Adrenal gland (tissue), 9 donors: ENCODE measurements at regions not wholly inside any gene's neighbourhood (a gene's known extent, or its start where the extent isn't known, plus 50 kb on each side); places are given as distances from the start of the nearest gene placed in this dataset.

Experiments
- DNase-seq, 7 donors: peaks; one replicate each; pipeline ENCODE4 v3.0.0-alpha.2; 2019 to 2020
- H3K27ac ChIP-seq, 5 donors: fragments of 200-600 bp; sonication (generic) in 4 of 5; 1 replicate in 3 of 5; 2 replicates in 2 of 5; pipeline versions ENCODE4 v1.5.1 to v1.8.0; 2016 to 2020; ENCODE audit warnings: mild to moderate bottlenecking in 1 of 5
- H3K27me3 ChIP-seq: fragments of 200-600 bp; 2 replicates; pipeline ENCODE4 v1.8.0; 2021
- H3K36me3 ChIP-seq, 2 donors: fragments of 200-600 bp; replicated peaks in 1 of 2; 1 replicate in 1 of 2; 2 replicates in 1 of 2; pipeline versions ENCODE4 v1.5.1 to v1.8.0; 2018 to 2022
- H3K4me1 ChIP-seq, 2 donors: fragments of 200-600 bp; replicated peaks in 1 of 2; 1 replicate in 1 of 2; 2 replicates in 1 of 2; pipeline versions ENCODE4 v1.5.1 to v1.8.0; 2018 to 2021
- H3K4me3 ChIP-seq, 4 donors: fragments of 200-600 bp; sonication (generic) in 3 of 4; one replicate each; pipeline ENCODE4 v1.5.1; 2016 to 2018
- H3K9me3 ChIP-seq, 3 donors: fragments of 200-600 bp; sonication (generic) in 1 of 3; replicated peaks in 1 of 3; 1 replicate in 2 of 3; 2 replicates in 1 of 3; pipeline versions ENCODE4 v1.5.1 to v1.8.0; 2016 to 2021
- POLR2A ChIP-seq, 2 donors: fragments of 450-650 bp; IDR thresholded peaks; one replicate each; pipeline ENCODE4 v1.6.1; 2017; ENCODE audit warnings: antibody characterized with exemption in 2 of 2, mild to moderate bottlenecking in 2 of 2, moderate library complexity in 1 of 2
- whole genome bisulfite sequencing, 4 donors: extraction: QIAGEN DNeasy Blood & Tissue Kit in 2 of 4; methylation state at CpG; one replicate each; pipeline versions ENCODE4 v1.1.5 to v1.1.7; 2013 to 2017; 5-methylcytosine and 5-hydroxymethylcytosine counted together
- intact Hi-C, 2 donors: fragments of 100-400 bp; cut with DNase I; formaldehyde crosslinking; loops; one replicate each; pipeline versions ENCODE4 v1.14.1 to v1.15.0; 2022 to 2023
- TF ChIP-seq, protein P1 (sequence below), 6 experiments: fragments of 450-650 bp in 4 of 6; fragments of 200-600 bp in 2 of 6; sonication (generic) in 1 of 6; IDR thresholded peaks; 1 replicate in 5 of 6; 2 replicates in 1 of 6; pipeline versions ENCODE4 v1.5.1 to v1.8.0; 2016 to 2021; ENCODE audit warnings: antibody characterized with exemption in 6 of 6, mild to moderate bottlenecking in 2 of 6, moderate library complexity in 1 of 6
- donor health status: healthy with polysubstance abuse.
- donor health status: Bipolar disorder and iron deficiency.
- donor health status: DM: yes; HTN: yes; CAD: no.
- donor health status: DM: no; HTN: no; CAD: no.
- donor health status: DM: no; HTN: no; CAD: no.

DNA sequence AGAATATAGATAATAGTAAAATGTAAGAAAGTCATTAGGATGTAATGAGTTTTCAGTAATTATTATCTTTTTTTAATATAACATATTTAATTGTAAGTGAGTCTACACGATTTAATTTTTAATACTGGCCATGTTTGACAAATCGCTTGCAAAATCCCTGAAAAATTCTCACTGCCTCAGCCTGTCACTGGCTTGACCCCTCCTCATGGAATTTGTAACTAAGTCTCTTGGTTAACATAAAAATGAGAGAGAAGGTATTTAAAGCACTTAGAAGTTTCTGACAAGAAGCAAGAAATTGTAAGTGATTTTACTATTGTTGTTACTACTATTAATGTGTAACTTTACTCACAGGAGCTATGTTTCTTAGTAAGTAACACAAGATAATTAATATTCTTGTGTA is 237.9 kb upstream of the GK2 start:
- Histone ChIP-seq H3K27ac (no peak overlapping the region), H3K4me3 (no peak overlapping the region), H3K9me3 (no peaks in the 10 kb centered on the region), H3K36me3 (no peaks in the 10 kb centered on the region), H3K4me1 (no peaks in the 10 kb centered on the region), H3K27me3 (no peaks in the 10 kb centered on the region)
- no peak for TF ChIP-seq POLR2A (IDR thresholded peaks at IDR 0.05)
- TF ChIP-seq, protein P1, sequence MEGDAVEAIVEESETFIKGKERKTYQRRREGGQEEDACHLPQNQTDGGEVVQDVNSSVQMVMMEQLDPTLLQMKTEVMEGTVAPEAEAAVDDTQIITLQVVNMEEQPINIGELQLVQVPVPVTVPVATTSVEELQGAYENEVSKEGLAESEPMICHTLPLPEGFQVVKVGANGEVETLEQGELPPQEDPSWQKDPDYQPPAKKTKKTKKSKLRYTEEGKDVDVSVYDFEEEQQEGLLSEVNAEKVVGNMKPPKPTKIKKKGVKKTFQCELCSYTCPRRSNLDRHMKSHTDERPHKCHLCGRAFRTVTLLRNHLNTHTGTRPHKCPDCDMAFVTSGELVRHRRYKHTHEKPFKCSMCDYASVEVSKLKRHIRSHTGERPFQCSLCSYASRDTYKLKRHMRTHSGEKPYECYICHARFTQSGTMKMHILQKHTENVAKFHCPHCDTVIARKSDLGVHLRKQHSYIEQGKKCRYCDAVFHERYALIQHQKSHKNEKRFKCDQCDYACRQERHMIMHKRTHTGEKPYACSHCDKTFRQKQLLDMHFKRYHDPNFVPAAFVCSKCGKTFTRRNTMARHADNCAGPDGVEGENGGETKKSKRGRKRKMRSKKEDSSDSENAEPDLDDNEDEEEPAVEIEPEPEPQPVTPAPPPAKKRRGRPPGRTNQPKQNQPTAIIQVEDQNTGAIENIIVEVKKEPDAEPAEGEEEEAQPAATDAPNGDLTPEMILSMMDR (IDR thresholded peaks at IDR 0.05) = no peak
- DNase-seq = no peak
- 49 to 69% (median 65%) methylated on average over 2 of the region's 2 CpGs for WGBS, 4 donors
- intact Hi-C loops = no loop called here

DNA sequence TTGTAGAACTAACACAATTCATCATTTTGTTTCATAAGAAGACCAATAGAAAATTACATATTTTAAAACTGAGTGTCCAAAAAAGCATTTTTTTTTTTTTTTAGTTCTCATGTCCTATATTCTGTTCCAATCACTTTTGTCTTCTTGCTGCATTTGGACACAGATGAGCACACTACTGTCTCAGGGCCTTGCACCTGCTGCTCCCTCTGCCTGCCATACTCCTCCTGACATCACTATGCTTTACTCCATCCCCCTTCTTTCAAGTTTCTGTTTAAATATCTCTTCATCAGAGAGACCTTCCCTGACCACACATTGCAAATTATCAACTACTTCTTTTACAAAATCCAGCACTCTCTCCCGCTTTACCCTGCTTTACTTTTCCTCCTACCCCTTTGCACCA is 230.7 kb upstream of the GK2 start:
- H3K36me3 ChIP-seq = no peaks in the 10 kb centered on the region
- 84 to 99% (median 91%) methylated on average over 1 of the region's 1 CpG for whole genome bisulfite sequencing, 4 donors
- DNase-seq = no peak
- H3K4me1 ChIP-seq = no peaks in the 10 kb centered on the region
- H3K27me3 ChIP-seq = no peaks in the 10 kb centered on the region
- intact Hi-C loops = no loop called here
- no peak overlapping the region for H3K4me3 ChIP-seq
- no peak overlapping the region for H3K27ac ChIP-seq
- H3K9me3 ChIP-seq = no peaks in the 10 kb centered on the region
- no peak for TF ChIP-seq POLR2A (IDR thresholded peaks at IDR 0.05)
- TF ChIP-seq, protein P1 (IDR thresholded peaks at IDR 0.05) = no peak

GRCh38 chr4:79636991-79637390 is 229.0 kb upstream of the GK2 start:
- Histone ChIP-seq H3K4me3 (no peak overlapping the region), H3K36me3 (no peaks in the 10 kb centered on the region), H3K9me3 (no peaks in the 10 kb centered on the region), H3K4me1 (no peaks in the 10 kb centered on the region), H3K27ac (no peak overlapping the region), H3K27me3 (no peaks in the 10 kb centered on the region)
- no peak for DNase-seq
- intact Hi-C loops = no loop called here
- 61 to 79% (median 72%) methylated on average over 1 of the region's 1 CpG for WGBS, 4 donors
- no peak for TF ChIP-seq POLR2A (IDR thresholded peaks at IDR 0.05)
- TF ChIP-seq, protein P1 (IDR thresholded peaks at IDR 0.05) = no peak

DNA sequence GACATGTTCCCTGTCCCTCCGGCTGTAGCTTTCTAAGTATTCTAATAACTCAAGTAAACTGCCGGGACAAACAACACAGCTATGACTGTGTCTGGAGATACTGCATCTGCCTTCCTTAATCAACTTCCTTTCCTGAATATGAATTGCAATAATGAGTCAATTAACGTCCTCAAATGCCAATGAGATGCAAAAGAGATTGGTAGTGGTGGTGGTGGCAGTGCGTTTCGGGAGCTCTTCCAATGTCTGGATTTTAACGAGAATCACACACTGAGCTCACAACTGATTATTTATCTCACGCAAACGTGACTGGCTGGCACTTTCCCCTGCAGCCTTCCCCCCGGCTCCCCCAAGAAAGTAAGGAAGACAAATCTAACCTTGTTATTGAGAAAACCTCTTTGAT is 226.1 kb upstream of the GK2 start:
- Histone ChIP-seq H3K36me3 (no peaks in the 10 kb centered on the region), H3K9me3 (no peaks in the 10 kb centered on the region), H3K4me1 (no peaks in the 10 kb centered on the region), H3K27ac (no peak overlapping the region), H3K4me3 (no peak overlapping the region), H3K27me3 (no peaks in the 10 kb centered on the region)
- intact Hi-C loops = no loop called here
- WGBS, 4 donors = 74 to 82% (median 77%) methylated on average over 9 of the region's 9 CpGs
- no peak for TF ChIP-seq POLR2A (IDR thresholded peaks at IDR 0.05)
- TF ChIP-seq, protein P1 (IDR thresholded peaks at IDR 0.05) = no peak
- no peak for DNase-seq
